K562 (cell line): ENCODE measurements at regions not wholly inside any gene's neighbourhood (a gene's known extent, or its start where the extent isn't known, plus 50 kb on each side); places are given as distances from the start of the nearest gene placed in this dataset.

Experiments used
- ATAC-seq: fragments of 200-7000 bp; cut with Tn5 transposase; 3 replicates; pipeline ENCODE4 v1.9.1; 2020; ENCODE audit warnings: moderate library complexity
- BruUV-seq: library from RNA; stranded (reverse); fragments of 400-500 nt; replicated peaks from 2 replicates; lab custom pipeline; 2021; lab: Mats Ljungman, UMichigan
- CTCF ChIA-PET: fragments of 300-600 bp; formaldehyde crosslinking; extraction: SDS; loops from one replicate; lab custom pipeline; 2021; ENCODE audit warnings: low intra/inter-chr PET ratio; lab: Yijun Ruan, JAX
- POLR2A ChIA-PET: fragments of 300-600, 350-650 bp; sonication (Branson Sonifier 250); formaldehyde crosslinking; extraction: SDS; loops from one replicate; lab custom pipeline; 2021; ENCODE audit warnings: antibody characterized with exemption, inconsistent platforms; lab: Yijun Ruan, JAX
- DNase-seq, 4 experiments: peaks; one replicate each; pipeline versions ENCODE4 v3.0.0 to v3.0.0-alpha.2; 2011 to 2018; ENCODE audit warnings: low spot score in 3 of 4, mixed read lengths in 3 of 4; ENCODE audit errors: extremely low read depth in 1 of 4
- FAIRE-seq: peaks from 2 replicates; lab custom pipeline; 2011; peaks lifted over from hg19 to GRCh38; lab: Jason Lieb, UNC
- H2AFZ ChIP-seq: 2 replicates; pipeline ENCODE4 v1.6.0; 2011; ENCODE audit warnings: low read depth, low read length, control low read depth, inconsistent platforms
- H3K27ac ChIP-seq: fragments of 200-600 bp; 3 replicates; pipeline ENCODE4 v1.8.0; 2011; ENCODE audit warnings: low read depth, mild to moderate bottlenecking, control low read depth, inconsistent platforms, low read length, moderate library complexity, mixed read lengths; ENCODE audit errors: extremely low read depth
- H3K27me3 ChIP-seq, 2 experiments: fragments of 300-600 bp in 1 of 2; 2 replicates in 1 of 2; 3 replicates in 1 of 2; pipeline versions ENCODE4 v1.6.0 to v1.8.0; 2011; ENCODE audit warnings: inconsistent platforms in 2 of 2, low read length in 2 of 2, mild to moderate bottlenecking in 1 of 2, mixed read lengths in 1 of 2, moderate library complexity in 1 of 2; ENCODE audit not compliant: control insufficient read depth in 2 of 2, insufficient read depth in 2 of 2
- H3K36me3 ChIP-seq: fragments of 300-600 bp; 3 replicates; pipeline ENCODE4 v1.8.0; 2011; ENCODE audit warnings: mild to moderate bottlenecking, low read length, inconsistent platforms; ENCODE audit not compliant: control insufficient read depth, insufficient read depth
- H3K4me1 ChIP-seq, 2 experiments: fragments of 200-600 bp in 1 of 2; replicated peaks in 1 of 2; 2 replicates in 1 of 2; 3 replicates in 1 of 2; pipeline versions ENCODE4 v1.5.1 to v1.8.0; 2011; ENCODE audit warnings: inconsistent platforms in 2 of 2, low read length in 2 of 2, mild to moderate bottlenecking in 1 of 2, mixed read lengths in 1 of 2, moderate library complexity in 1 of 2; ENCODE audit not compliant: control insufficient read depth in 2 of 2, insufficient read depth in 2 of 2
- H3K4me2 ChIP-seq: 2 replicates; pipeline ENCODE4 v1.6.1; 2011; ENCODE audit warnings: low read length, control low read depth, inconsistent platforms, mixed read lengths; ENCODE audit not compliant: insufficient read depth
- H3K4me3 ChIP-seq: fragments of 200-600 bp; sonication (generic), shearing (Covaris generic); 2 replicates; pipeline ENCODE4 v1.5.1; 2016; ENCODE audit warnings: control low read depth, inconsistent platforms
- H3K79me2 ChIP-seq: fragments of 200-600 bp; 3 replicates; pipeline ENCODE4 v1.8.0; 2011; ENCODE audit warnings: low read length, inconsistent platforms; ENCODE audit not compliant: control insufficient read depth, insufficient read depth
- H3K9ac ChIP-seq, 2 experiments: 2 replicates each; pipeline versions ENCODE4 v1.6.0 to v1.6.1; 2011; ENCODE audit warnings: low read depth in 2 of 2, low read length in 2 of 2, control low read depth in 1 of 2, inconsistent platforms in 1 of 2, mild to moderate bottlenecking in 1 of 2, mixed read lengths in 1 of 2; ENCODE audit not compliant: insufficient read depth in 1 of 2
- H3K9me1 ChIP-seq: one replicate; pipeline ENCODE4 v1.6.0; 2011; ENCODE audit warnings: inconsistent platforms, mild to moderate bottlenecking, low read length, moderate library complexity; ENCODE audit not compliant: control insufficient read depth, insufficient read depth
- H3K9me3 ChIP-seq: replicated peaks from 2 replicates; pipeline ENCODE4 v1.5.1; 2011; ENCODE audit warnings: low read depth, low read length, inconsistent platforms; ENCODE audit not compliant: control insufficient read depth, insufficient read depth
- H4K20me1 ChIP-seq: replicated peaks from 2 replicates; pipeline ENCODE4 v1.6.1; 2011; ENCODE audit warnings: low read length, inconsistent platforms, mixed read lengths; ENCODE audit not compliant: control insufficient read depth, insufficient read depth
- ADNP ChIP-seq: fragments of 200-800 bp; sonication (Bioruptor generic); IDR thresholded peaks from 2 replicates; pipeline ENCODE4 v1.6.1; 2016; ENCODE audit warnings: missing genetic modification characterization, missing compliant biosample characterization
- ATF4 ChIP-seq: fragments of 450-650 bp; formaldehyde crosslinking; IDR thresholded peaks from 2 replicates; pipeline ENCODE4 v1.4.0; 2022; ENCODE audit warnings: mild to moderate bottlenecking, moderate library complexity
- HDGF ChIP-seq: fragments of 450-650 bp; IDR thresholded peaks from 2 replicates; pipeline ENCODE4 v1.6.1; 2016
- POLR3A ChIP-seq: IDR thresholded peaks from 2 replicates; pipeline ENCODE4 v1.6.1; 2011; ENCODE audit warnings: borderline replicate concordance, mild to moderate bottlenecking, moderate library complexity; ENCODE audit not compliant: insufficient read length, insufficient read depth; ENCODE audit errors: extremely low read depth
- SMARCC2 ChIP-seq: fragments of 450-650 bp; IDR thresholded peaks from 2 replicates; pipeline ENCODE4 v1.6.1; 2017; ENCODE audit warnings: antibody characterized with exemption, moderate library complexity, mild to moderate bottlenecking, low read depth
- STAT5A ChIP-seq: IDR thresholded peaks from 2 replicates; pipeline ENCODE4 v1.6.1; 2012; ENCODE audit warnings: low read length, inconsistent platforms, borderline replicate concordance
- U2AF1 ChIP-seq: fragments of 200-400 bp; formaldehyde crosslinking; optimal IDR thresholded peaks from 2 replicates; pipeline ENCODE3; 2017; ENCODE audit warnings: mild to moderate bottlenecking, low read depth, low read length, moderate library complexity
- VEZF1 ChIP-seq: fragments of 200-800 bp; sonication (Bioruptor generic); IDR thresholded peaks from 2 replicates; pipeline ENCODE4 v1.6.1; 2017; ENCODE audit warnings: missing genetic modification characterization, missing compliant biosample characterization
- ZNF121 ChIP-seq: sonication (generic); formaldehyde crosslinking; conservative IDR thresholded peaks from 2 replicates; pipeline ENCODE4 v1.8.0; 2022; ENCODE audit warnings: missing genetic modification reagents
- ZNF407 ChIP-seq: fragments of 450-650 bp; IDR thresholded peaks from 2 replicates; pipeline ENCODE4 v1.6.1; 2016; ENCODE audit warnings: low read depth
- ZNF830 ChIP-seq: fragments of 250-450 bp; sonication (Bioruptor Pico); IDR thresholded peaks from 2 replicates; pipeline ENCODE4 v1.5.0; 2021; ENCODE audit warnings: mild to moderate bottlenecking
- WGBS: fragments of 100-300 bp; shearing (Covaris generic); methylation state at CpG from one replicate; pipeline ENCODE4 v1.1.6; 2016; ENCODE audit warnings: low coverage, mixed read lengths; ENCODE audit not compliant: insufficient coverage; ENCODE audit errors: missing lambda C conversion rate; 5-methylcytosine and 5-hydroxymethylcytosine counted together
- in situ Hi-C: fragments of 300-500 bp; cut with MboI; formaldehyde crosslinking; loops from 4 replicates; pipeline ENCODE4 v1.15.0; 2018; ENCODE audit warnings: inconsistent platforms, mixed read lengths
- intact Hi-C: fragments of 100-400 bp; cut with micrococcal nuclease; formaldehyde crosslinking; loops from 2 replicates; pipeline ENCODE4 v1.14.2; 2022

GRCh38 chr20:7207186-7207798 lies 439.8 kb downstream of the BMP2 start (continued):
- TF ChIP-seq VEZF1 (CRISPR knock-in tag) (no peak), ZNF121 (CRISPR knock-in tag) (no peak), SMARCC2 (no peak), ADNP (tag) (no peak)
- TF ChIP-seq, all 486 proteins: peak for 0

- CTCF ChIA-PET: no interaction called here
- no peaks in the 10 kb centered on the region for H3K36me3 ChIP-seq
- DNase-seq (no peak), FAIRE-seq (no peak), ATAC-seq (no peak)
- no peaks in the 10 kb centered on the region for H4K20me1 ChIP-seq
- in situ Hi-C loops (no loop called here), intact Hi-C loops (no loop called here)
- H3K27me3 ChIP-seq: no peaks in the 10 kb centered on the region
- POLR2A ChIA-PET: no interaction called here
- no peaks in the 10 kb centered on the region for H3K9me1 ChIP-seq
- no peak overlapping the region for H3K27ac ChIP-seq
- no peaks in the 10 kb centered on the region for H3K4me1 ChIP-seq
- BruUV-seq: no TSS peak
- H3K4me2 ChIP-seq: no peak overlapping the region
- no peak overlapping the region for H3K4me3 ChIP-seq
- H3K9me3 ChIP-seq: no peaks in the 10 kb centered on the region
- H3K9ac ChIP-seq: no peak overlapping the region
- H3K79me2 ChIP-seq: no peaks in the 10 kb centered on the region
- 0% methylated on average over 3 of the region's 4 CpGs for WGBS
- no peak overlapping the region for H2AFZ ChIP-seq
- TF ChIP-seq ATF4 (CRISPR knock-in tag) (no peak), ZNF830 (CRISPR knock-in tag) (no peak), STAT5A (no peak), U2AF1 (no peak), ZNF407 (no peak), HDGF (no peak), POLR3A (no peak)
These were observed 443.4 kb downstream of the BMP2 start for GRCh38 chr20:7210910-7211309.
